ENCODE measurements at regions not wholly inside any gene's neighbourhood (a gene's known extent, or its start where the extent isn't known, plus 50 kb on each side); places are given as distances from the start of the nearest gene placed in this dataset.
"Not testable (repeated sequence)": the region's sequence is repeated elsewhere in the genome, so short reads cannot be mapped to it uniquely, and the experiment has no call there.

- DNase-seq: no peak
Observed at GRCh38 chr4:153079857-153080391, 124.3 kb upstream of the TRIM2 start.

- no peak for DNase-seq
Observed at GRCh38 chr4:153081006-153081580, 123.2 kb upstream of the TRIM2 start.

GRCh38 chr4:153081693-153082092, 122.5 kb upstream of the TRIM2 start:
- no peak for DNase-seq

DNA sequence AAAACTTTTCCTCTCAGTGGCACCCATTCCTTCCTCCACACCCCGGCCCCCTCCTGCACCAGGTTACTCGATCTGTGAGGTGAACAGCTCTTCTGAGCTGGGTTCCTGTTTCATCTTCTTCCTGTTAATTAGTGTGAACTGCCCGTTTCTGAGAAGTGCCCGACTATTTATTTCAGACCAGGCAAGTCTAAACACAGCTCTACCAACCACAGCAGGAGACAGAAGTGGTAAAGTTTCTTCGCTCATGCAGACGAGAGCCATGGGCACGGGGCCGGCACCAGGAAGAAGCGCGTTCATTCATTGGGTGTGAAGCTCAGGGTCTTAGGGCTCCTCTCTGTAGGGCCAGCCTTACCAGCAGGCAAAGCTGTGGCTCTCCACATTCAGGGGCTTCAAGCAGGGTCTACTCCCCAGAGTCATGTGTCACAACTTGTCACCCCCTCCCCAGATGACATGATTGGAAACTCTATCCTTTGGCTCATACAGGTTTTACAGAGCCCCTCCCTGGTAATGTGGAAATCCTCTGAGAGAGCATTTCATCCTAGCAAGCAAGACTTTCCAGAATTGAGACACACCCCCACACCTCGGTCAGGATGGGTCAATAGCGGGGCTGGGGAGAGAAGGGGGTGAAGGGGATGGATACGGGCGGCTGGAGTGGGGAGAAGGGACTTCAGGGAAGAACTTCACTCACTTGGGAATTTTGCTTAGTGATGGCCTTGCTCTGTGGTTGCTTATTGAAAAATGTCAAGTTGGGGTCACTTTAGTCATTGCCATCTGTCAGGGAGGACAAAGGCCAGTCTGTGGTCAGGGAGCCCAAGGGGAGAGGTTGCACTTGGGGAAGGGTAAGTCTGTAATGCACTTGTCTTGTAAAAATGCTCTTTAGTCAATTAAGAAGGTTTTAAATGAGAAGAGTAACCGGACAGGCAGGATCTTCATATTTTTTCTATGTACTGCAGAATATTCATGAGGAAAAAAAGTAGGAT, 121.6 kb upstream of the TRIM2 start:
- no peak for DNase-seq

GRCh38 chr4:153083447-153083947, 120.7 kb upstream of the TRIM2 start:
- peak; percentile 68 for DNase-seq

DNA sequence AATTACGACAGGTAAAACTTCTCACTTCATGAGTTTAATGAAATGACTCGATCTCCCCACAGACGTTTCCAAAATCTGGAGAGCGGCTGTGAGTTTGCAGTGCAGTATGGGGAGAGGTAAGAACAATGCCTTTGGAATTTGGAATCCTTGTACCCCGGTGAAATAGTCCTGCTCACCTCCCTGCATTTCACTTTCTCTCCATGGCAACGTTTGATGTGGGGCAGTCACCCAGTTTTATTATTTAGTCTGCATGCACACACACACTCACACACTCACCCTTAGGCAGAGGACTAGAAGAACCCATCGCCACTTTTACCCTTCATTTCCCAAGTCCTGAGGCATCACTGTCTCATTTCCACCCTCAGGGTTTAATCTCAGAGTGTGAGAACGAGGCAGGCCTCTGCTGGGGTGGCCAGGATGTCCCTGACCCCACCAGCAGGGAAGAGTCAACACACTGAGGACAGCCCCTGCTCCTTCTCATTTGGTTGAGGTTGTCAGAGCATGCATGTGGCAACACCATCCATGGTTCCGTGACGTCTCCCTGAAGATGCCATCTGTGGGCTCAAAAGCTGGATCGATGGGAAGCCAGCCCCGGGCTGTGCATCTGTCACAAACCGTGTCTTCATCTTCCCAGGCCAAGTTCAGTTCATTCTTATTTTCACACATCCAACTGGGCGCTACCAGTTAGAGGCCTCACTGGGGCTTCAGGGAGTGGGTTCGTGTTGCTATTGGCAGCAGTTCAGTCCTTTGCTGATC, 119.8 kb upstream of the TRIM2 start:
- no peak for DNase-seq

DNA sequence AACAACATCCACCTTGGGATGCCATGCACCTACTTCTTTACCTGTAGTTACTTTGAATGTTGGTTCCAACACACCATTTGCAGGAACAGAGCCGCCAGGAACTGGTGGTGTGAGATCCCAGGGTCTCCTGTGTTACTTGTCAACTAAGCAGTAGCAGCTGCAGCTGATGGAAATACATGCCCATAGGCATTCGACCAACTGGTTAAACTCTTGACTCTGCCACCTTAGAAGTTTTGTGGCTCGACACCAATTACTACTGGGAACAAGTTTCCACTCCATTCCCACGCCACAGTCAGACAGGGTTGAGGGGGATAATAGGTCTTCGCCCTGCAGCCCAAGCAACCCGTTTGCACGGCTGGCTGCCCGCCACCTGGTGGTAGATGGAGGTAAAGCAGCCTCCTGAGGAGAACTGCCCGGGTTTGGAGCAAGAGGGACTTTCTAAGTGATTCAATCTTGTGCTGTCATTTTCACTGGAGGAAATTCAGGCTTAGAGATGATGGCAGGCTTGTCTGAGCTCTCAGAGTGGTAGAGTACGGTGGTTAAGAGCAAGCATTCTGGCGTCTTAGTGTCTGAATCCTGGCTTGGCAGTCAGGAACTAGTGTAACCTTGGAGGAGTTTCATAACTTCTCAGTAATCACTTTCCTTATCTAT, 119.1 kb upstream of the TRIM2 start:
- peak; percentile 13 for DNase-seq

GRCh38 chr4:153087671-153088194, 116.5 kb upstream of the TRIM2 start:
- no peak for DNase-seq

- DNase-seq: no peak
Observed at GRCh38 chr4:153089742-153090141, 114.5 kb upstream of the TRIM2 start.

DNA sequence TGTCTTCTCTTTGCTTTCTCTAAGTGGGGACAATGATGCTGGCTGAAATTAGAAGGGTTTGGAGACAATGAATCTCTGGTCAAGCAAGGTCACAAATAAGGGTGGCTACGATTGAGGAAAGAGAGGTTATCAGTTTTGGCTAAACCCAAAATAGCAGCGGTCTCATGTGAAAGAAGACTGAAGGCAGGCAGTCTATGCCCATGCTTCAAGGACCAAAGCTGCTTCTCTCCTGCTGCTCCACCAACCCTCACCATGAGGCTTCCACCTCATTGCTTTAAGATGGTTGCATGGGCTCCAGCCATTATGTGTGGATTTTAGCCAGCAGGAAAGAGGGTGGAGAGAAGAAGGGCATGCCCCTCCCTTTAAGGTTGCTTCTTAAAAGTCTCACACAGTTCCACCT, 114.1 kb upstream of the TRIM2 start:
- DNase-seq: no peak

GRCh38 chr4:153090670-153091385, 113.4 kb upstream of the TRIM2 start:
- no peak for DNase-seq

GRCh38 chr4:153093396-153093795, 110.8 kb upstream of the TRIM2 start:
- no peak for DNase-seq

- DNase-seq: no peak
Observed at GRCh38 chr4:153093802-153094201, 110.4 kb upstream of the TRIM2 start.

GRCh38 chr4:153094435-153094834, 109.8 kb upstream of the TRIM2 start:
- no peak for DNase-seq

GRCh38 chr4:153095448-153096204, 108.6 kb upstream of the TRIM2 start:
- DNase-seq: no peak

DNA sequence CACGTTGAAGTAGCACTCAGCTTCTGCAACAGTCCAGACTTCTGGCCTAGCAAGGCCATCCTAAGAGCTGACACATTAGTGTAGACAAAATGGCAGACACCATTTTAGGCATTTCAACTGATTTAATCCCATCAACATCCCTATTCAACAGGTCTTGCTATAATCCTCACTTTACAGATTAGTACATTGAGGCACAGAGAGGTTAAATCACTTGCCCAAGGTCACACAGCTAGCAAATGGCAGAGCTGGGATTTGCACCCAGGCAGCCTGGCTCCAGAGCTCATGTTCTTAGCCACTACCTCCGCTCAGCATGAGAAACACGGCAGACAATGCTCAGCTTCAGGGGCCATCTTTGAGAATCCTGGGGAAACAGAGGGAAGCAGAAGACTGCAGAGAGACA, 107.9 kb upstream of the TRIM2 start:
- DNase-seq: no peak

GRCh38 chr4:153098427-153098826, 105.8 kb upstream of the TRIM2 start:
- no peak for DNase-seq

- no peak for DNase-seq
Observed at GRCh38 chr4:153099391-153100140, 104.7 kb upstream of the TRIM2 start.

- not testable (repeated sequence) for DNase-seq
Observed at GRCh38 chr4:153106736-153107135, 97.5 kb upstream of the TRIM2 start.

DNA sequence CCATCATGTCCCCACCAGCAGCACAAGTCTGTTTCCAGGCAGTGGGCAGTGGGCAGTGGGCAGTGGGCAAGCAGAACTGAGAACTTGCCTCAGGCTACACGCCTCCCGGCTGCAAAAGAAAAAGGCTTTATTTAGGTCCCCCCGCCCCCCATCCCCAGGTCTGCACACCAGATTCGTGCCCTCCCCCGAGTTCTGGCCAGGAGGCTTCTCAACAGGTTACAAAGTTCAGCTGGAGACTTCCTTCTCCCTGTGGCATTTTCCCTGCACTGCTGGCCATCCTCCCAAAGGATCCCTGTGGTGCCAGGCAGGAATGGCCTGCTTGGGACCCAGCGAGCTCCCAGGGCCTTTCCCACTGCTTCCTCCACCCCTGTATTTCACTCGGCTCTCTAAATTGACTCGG, 97.0 kb upstream of the TRIM2 start:
- DNase-seq: no peak
